ENCODE measurements at regions not wholly inside any gene's neighbourhood (a gene's known extent, or its start where the extent isn't known, plus 50 kb on each side); places are given as distances from the start of the nearest gene placed in this dataset.

DNA sequence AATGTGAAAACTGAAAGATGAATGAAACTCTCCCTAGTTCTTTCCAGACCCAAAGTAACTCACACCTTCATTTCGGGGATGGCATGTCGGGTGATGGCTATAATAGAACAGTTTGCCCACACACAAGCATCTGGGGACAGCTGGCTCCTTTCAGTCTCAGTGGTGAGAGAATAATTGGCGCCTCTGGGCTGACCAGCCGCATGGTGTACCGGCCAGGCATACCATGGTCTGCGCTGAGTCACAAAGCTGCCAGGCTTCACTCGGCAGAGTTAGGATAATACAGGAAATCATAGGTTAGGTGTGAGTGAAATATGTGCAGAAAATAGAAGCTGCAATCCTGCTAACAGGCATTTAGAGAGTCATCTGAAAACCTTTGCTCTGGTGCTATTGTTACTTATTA lies 80.4 kb upstream of the IGF1R start:
- intact Hi-C loops (cut with DNase I), result no loop called here
- no peaks in the 10 kb centered on the region for H3K4me1 ChIP-seq
- no peak overlapping the region for H3K27ac ChIP-seq
- ATAC-seq, result peak; percentile 61 to 91 (median 84)
- no peaks in the 10 kb centered on the region for H3K9me3 ChIP-seq
- no peak overlapping the region for H3K4me3 ChIP-seq
- 23 to 28% (median 24%) methylated on average over 7 of the region's 7 CpGs for WGBS, 3 donors
- no peaks in the 10 kb centered on the region for H3K36me3 ChIP-seq (ENCODE audit: insufficient read depth in 1 of 2, low read depth in 1 of 2)
- peaks cover 0 to 30% (median 2%) of the 10 kb centered on the region in 3 donors for H3K27me3 ChIP-seq (ENCODE audit: insufficient read depth in 3 of 3, low read length in 2 of 3)
- DNase-seq, result no peak
- TF ChIP-seq, protein P1, sequence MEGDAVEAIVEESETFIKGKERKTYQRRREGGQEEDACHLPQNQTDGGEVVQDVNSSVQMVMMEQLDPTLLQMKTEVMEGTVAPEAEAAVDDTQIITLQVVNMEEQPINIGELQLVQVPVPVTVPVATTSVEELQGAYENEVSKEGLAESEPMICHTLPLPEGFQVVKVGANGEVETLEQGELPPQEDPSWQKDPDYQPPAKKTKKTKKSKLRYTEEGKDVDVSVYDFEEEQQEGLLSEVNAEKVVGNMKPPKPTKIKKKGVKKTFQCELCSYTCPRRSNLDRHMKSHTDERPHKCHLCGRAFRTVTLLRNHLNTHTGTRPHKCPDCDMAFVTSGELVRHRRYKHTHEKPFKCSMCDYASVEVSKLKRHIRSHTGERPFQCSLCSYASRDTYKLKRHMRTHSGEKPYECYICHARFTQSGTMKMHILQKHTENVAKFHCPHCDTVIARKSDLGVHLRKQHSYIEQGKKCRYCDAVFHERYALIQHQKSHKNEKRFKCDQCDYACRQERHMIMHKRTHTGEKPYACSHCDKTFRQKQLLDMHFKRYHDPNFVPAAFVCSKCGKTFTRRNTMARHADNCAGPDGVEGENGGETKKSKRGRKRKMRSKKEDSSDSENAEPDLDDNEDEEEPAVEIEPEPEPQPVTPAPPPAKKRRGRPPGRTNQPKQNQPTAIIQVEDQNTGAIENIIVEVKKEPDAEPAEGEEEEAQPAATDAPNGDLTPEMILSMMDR (IDR thresholded peaks at IDR 0.05), result no peak

DNA sequence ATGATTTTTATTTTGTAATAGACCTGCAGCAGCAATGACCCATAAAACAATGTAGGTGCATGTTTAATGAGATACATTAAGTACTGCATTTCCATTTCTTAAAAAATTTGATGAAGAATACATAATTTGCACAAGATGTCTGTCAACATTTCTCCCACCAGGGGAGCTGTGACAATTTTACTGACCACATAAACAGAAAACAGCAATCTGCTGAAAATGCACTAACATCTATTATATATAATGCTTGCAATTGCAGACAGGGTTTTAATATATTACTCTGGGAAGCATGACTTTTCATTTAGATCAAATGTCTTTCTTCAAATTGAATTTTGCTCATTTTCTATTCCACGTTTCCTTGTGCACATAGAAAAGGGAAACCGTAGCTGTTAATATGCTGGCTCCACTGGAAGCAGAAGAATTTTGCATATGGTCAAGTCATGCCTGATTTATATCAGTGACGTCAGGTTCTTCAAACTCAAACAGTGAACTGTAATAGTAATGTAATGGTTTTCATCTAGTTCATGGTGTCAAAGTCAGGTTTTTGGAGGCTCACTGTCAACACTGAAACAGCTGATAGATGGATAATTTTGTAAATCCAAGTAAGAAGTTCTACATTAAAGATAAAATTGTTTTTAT lies 79.8 kb upstream of the IGF1R start:
- no peak overlapping the region for H3K27ac ChIP-seq
- ATAC-seq, result no peak
- peaks cover 0 to 30% (median 2%) of the 10 kb centered on the region in 3 donors for H3K27me3 ChIP-seq (ENCODE audit: insufficient read depth in 3 of 3, low read length in 2 of 3)
- H3K4me1 ChIP-seq, result no peaks in the 10 kb centered on the region
- WGBS, 3 donors, result 61 to 77% (median 72%) methylated on average over 3 of the region's 3 CpGs
- TF ChIP-seq, protein P1 (IDR thresholded peaks at IDR 0.05), result peak; percentile 41
- H3K9me3 ChIP-seq, result no peaks in the 10 kb centered on the region
- H3K4me3 ChIP-seq, result no peak overlapping the region
- no peak for DNase-seq
- no peaks in the 10 kb centered on the region for H3K36me3 ChIP-seq (ENCODE audit: insufficient read depth in 1 of 2, low read depth in 1 of 2)
- intact Hi-C loops (cut with DNase I), result no loop called here

DNA sequence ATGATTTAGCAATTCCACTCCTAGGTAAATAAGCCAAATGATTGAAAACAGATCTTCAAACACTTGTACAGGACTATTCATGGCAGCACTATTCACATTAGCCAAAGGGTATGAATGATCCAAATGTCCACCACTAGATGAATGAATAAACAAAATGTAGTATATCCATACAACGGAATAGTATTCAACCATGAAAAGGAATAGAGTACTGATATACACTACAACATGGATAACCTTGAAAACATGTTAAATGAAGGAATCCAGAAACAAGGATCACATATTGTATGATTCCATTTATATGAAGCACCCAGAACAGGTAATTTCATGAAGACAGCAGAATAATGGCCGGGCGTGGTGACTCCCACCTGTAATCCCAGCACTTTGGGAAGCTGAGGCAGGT lies 78.2 kb upstream of the IGF1R start:
- ATAC-seq, result no peak
- WGBS, 3 donors, result 98 to 100% (median 99%) methylated on average over 3 of the region's 3 CpGs
- H3K9me3 ChIP-seq, result no peaks in the 10 kb centered on the region
- no peak for DNase-seq
- no peak overlapping the region for H3K27ac ChIP-seq
- no peaks in the 10 kb centered on the region for H3K4me1 ChIP-seq
- TF ChIP-seq, protein P1 (IDR thresholded peaks at IDR 0.05), result no peak
- H3K27me3 ChIP-seq (ENCODE audit: insufficient read depth in 3 of 3, low read length in 2 of 3), result peaks cover 0 to 38% (median 2%) of the 10 kb centered on the region in 3 donors
- H3K36me3 ChIP-seq (ENCODE audit: insufficient read depth in 1 of 2, low read depth in 1 of 2), result no peaks in the 10 kb centered on the region
- no peak overlapping the region for H3K4me3 ChIP-seq
- intact Hi-C loops (cut with DNase I), result no loop called here

DNA sequence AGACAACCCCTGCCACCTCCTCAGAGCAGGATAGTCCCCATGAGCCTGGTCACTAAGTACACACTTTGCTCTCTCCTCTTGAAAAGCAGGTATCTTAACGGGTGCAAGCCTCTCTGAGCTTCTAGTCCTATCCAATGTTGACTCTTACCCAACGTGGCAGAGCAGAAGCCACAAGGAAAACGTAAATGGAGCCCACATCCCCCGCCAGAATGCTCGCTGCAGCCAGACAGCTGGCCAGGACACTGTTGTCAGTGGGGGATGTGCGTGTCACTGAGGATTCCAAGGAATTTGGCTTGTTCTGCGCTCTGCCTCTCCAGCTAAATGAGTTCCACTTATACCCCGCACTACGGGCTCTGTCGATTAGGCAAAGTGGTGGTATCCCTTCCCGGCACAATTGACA lies 67.8 kb upstream of the IGF1R start:
- ATAC-seq, result peak in 2 of 4 donors; percentile 15 to 26
- WGBS, 3 donors, result 11 to 22% (median 14%) methylated on average over 11 of the region's 11 CpGs

More for the DNA sequence above, 67.8 kb upstream of the IGF1R start:
- Histone ChIP-seq H3K27me3 (ENCODE audit: insufficient read depth in 3 of 3, low read length in 2 of 3) (peaks cover 6 to 53% (median 9%) of the 10 kb centered on the region in 3 donors), H3K4me3 (no peak overlapping the region), H3K36me3 (ENCODE audit: insufficient read depth in 1 of 2, low read depth in 1 of 2) (no peaks in the 10 kb centered on the region), H3K9me3 (no peaks in the 10 kb centered on the region), H3K27ac (no peak overlapping the region), H3K4me1 (no peaks in the 10 kb centered on the region)
- no peak for DNase-seq
- intact Hi-C loops (cut with DNase I), result no loop called here
- TF ChIP-seq, protein P1 (IDR thresholded peaks at IDR 0.05), result no peak

Measured in psoas muscle (tissue), 7 donors.